ENCODE measurements at regions not wholly inside any gene's neighbourhood (a gene's known extent, or its start where the extent isn't known, plus 50 kb on each side); places are given as distances from the start of the nearest gene placed in this dataset.

DNA sequence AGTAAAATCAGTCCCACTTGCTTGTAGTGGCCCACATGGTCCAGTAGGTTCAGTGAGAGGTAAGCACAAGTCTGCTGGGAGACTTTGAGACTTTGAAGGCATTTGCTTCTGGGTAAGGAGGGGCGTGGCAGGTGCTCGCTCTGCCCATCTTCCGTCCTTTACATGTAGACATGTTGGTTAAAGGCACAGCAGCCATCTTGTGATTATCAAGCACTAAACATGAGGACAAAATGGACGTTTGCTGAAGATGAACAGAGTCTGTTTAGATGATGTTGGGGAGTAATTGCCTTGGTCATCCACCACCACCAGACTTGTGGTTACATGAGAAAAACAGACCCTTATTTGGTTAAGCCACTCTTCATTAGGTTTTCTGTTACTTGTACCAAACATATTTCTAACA lies 252.8 kb upstream of the PARD3B start:
- TF ChIP-seq, protein P1, sequence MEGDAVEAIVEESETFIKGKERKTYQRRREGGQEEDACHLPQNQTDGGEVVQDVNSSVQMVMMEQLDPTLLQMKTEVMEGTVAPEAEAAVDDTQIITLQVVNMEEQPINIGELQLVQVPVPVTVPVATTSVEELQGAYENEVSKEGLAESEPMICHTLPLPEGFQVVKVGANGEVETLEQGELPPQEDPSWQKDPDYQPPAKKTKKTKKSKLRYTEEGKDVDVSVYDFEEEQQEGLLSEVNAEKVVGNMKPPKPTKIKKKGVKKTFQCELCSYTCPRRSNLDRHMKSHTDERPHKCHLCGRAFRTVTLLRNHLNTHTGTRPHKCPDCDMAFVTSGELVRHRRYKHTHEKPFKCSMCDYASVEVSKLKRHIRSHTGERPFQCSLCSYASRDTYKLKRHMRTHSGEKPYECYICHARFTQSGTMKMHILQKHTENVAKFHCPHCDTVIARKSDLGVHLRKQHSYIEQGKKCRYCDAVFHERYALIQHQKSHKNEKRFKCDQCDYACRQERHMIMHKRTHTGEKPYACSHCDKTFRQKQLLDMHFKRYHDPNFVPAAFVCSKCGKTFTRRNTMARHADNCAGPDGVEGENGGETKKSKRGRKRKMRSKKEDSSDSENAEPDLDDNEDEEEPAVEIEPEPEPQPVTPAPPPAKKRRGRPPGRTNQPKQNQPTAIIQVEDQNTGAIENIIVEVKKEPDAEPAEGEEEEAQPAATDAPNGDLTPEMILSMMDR (IDR thresholded peaks at IDR 0.05): no peak
- TF ChIP-seq POLR2A (IDR thresholded peaks at IDR 0.05): no peak
